Endothelial cell of umbilical vein (primary cell): ENCODE measurements at regions not wholly inside any gene's neighbourhood (a gene's known extent, or its start where the extent isn't known, plus 50 kb on each side); places are given as distances from the start of the nearest gene placed in this dataset.

Experiments used
- BruUV-seq: library from RNA; stranded (reverse); fragments of 400-500 nt; replicated peaks from 2 replicates; lab custom pipeline; 2021; lab: Mats Ljungman, UMichigan
- CTCF ChIA-PET: fragments of 300-600, 350-600 bp; sonication (Branson Sonifier 250); formaldehyde crosslinking; loops from one replicate; lab custom pipeline; 2021; ENCODE audit warnings: antibody characterized with exemption, inconsistent platforms; lab: Charles Lee
- POLR2A ChIA-PET: fragments of 300-600, 350-600 bp; sonication (Branson Sonifier 250); formaldehyde crosslinking; loops from one replicate; lab custom pipeline; 2021; ENCODE audit warnings: antibody characterized with exemption, inconsistent platforms; lab: Charles Lee
- DNase-seq: peaks from one replicate; pipeline ENCODE4 v3.0.0-alpha.2; 2011; ENCODE audit warnings: low read depth, low spot score
- FAIRE-seq: peaks from 2 replicates; lab custom pipeline; 2011; peaks lifted over from hg19 to GRCh38; lab: Jason Lieb, UNC
- H2AFZ ChIP-seq: 2 replicates; pipeline ENCODE4 v1.6.0; 2012; ENCODE audit warnings: low read depth, low read length, control low read depth, inconsistent platforms
- H3K27ac ChIP-seq: 2 replicates; pipeline ENCODE4 v1.5.1; 2011; ENCODE audit warnings: low read depth, mild to moderate bottlenecking, control low read depth, low read length, moderate library complexity; ENCODE audit not compliant: insufficient read depth
- H3K27me3 ChIP-seq, 2 experiments: 2 replicates each; pipeline versions ENCODE4 v1.6.0 to v1.6.1; 2011; ENCODE audit warnings: low read length in 2 of 2, mixed read lengths in 1 of 2; ENCODE audit not compliant: control insufficient read depth in 2 of 2, insufficient read depth in 2 of 2
- H3K36me3 ChIP-seq, 2 experiments: 2 replicates in 1 of 2; 3 replicates in 1 of 2; pipeline ENCODE4 v1.5.1; 2011; ENCODE audit warnings: low read length in 2 of 2, mild to moderate bottlenecking in 1 of 2, moderate library complexity in 1 of 2; ENCODE audit not compliant: control insufficient read depth in 2 of 2, insufficient read depth in 2 of 2; ENCODE audit errors: extremely low read depth in 1 of 2
- H3K4me1 ChIP-seq: 3 replicates; pipeline ENCODE4 v1.5.1; 2011; ENCODE audit warnings: mild to moderate bottlenecking, low read length; ENCODE audit not compliant: control insufficient read depth, insufficient read depth; ENCODE audit errors: extremely low read depth
- H3K4me2 ChIP-seq: 2 replicates; pipeline ENCODE4 v1.6.1; 2011; ENCODE audit warnings: low read length, control low read depth, mixed read lengths; ENCODE audit not compliant: insufficient read depth
- H3K4me3 ChIP-seq, 3 experiments: fragments of 200-600 bp in 1 of 3; sonication (generic), shearing (Covaris generic) in 1 of 3; replicated peaks in 1 of 3; 2 replicates each; pipeline ENCODE4 v1.5.1; 2011 to 2016; ENCODE audit warnings: control low read depth in 3 of 3, low read length in 3 of 3, mild to moderate bottlenecking in 2 of 3, inconsistent platforms in 1 of 3, low read depth in 1 of 3, moderate library complexity in 1 of 3; ENCODE audit not compliant: insufficient read depth in 1 of 3
- H3K79me2 ChIP-seq: 2 replicates; pipeline ENCODE4 v1.6.0; 2012; ENCODE audit warnings: low read length, inconsistent platforms; ENCODE audit not compliant: control insufficient read depth, insufficient read depth
- H3K9ac ChIP-seq: replicated peaks from 2 replicates; pipeline ENCODE3; 2011; ENCODE audit warnings: low read length, control low read depth; ENCODE audit not compliant: insufficient read depth; ENCODE audit errors: extremely low read depth
- H3K9me1 ChIP-seq: replicated peaks from 3 replicates; pipeline ENCODE4 v1.6.0; 2011; ENCODE audit warnings: mild to moderate bottlenecking, low read length; ENCODE audit not compliant: control insufficient read depth, insufficient read depth; ENCODE audit errors: extremely low read depth
- H3K9me3 ChIP-seq: replicated peaks from 2 replicates; pipeline ENCODE4 v1.5.1; 2012; ENCODE audit warnings: low read length, inconsistent platforms; ENCODE audit not compliant: control insufficient read depth, insufficient read depth
- H4K20me1 ChIP-seq: replicated peaks from 2 replicates; pipeline ENCODE3; 2011; ENCODE audit warnings: mild to moderate bottlenecking, low read length; ENCODE audit not compliant: control insufficient read depth, insufficient read depth; ENCODE audit errors: extremely low read depth
- EZH2 ChIP-seq: IDR thresholded peaks from 2 replicates; pipeline ENCODE4 v1.6.1; 2012; ENCODE audit warnings: borderline replicate concordance, low read depth, mild to moderate bottlenecking, moderate library complexity, low read length, inconsistent platforms; ENCODE audit not compliant: severe bottlenecking
- FOS ChIP-seq: IDR thresholded peaks from 2 replicates; pipeline ENCODE4 v1.6.1; 2011; ENCODE audit warnings: mild to moderate bottlenecking, low read length, moderate library complexity, borderline replicate concordance; ENCODE audit not compliant: insufficient read depth
- GATA2 ChIP-seq: IDR thresholded peaks from 2 replicates; pipeline ENCODE4 v1.7.0; 2011; ENCODE audit warnings: low read depth, mild to moderate bottlenecking, moderate library complexity, mixed read lengths, low read length; ENCODE audit not compliant: insufficient read length, insufficient read depth
- JUN ChIP-seq: IDR thresholded peaks from 2 replicates; pipeline ENCODE4 v1.6.1; 2011; ENCODE audit warnings: borderline replicate concordance, low read depth; ENCODE audit not compliant: insufficient read length, insufficient read depth
- MYC ChIP-seq: IDR thresholded peaks from one replicate; pipeline ENCODE4 v1.6.1; 2011; ENCODE audit warnings: mild to moderate bottlenecking, low read depth, low read length
- POLR2A ChIP-seq: IDR thresholded peaks from 2 replicates; pipeline ENCODE4 v1.6.1; 2012; ENCODE audit warnings: low read depth, mild to moderate bottlenecking, control low read depth, low read length
- POLR2AphosphoS5 ChIP-seq: IDR thresholded peaks from 2 replicates; pipeline ENCODE4 v1.6.1; 2012; ENCODE audit warnings: low read depth, mild to moderate bottlenecking, control low read depth, low read length, moderate library complexity; ENCODE audit not compliant: insufficient read depth
- dilution Hi-C: fragments of 300-500 bp; cut with MboI; formaldehyde crosslinking; loops from one replicate; pipeline ENCODE4 v1.15.0; 2019; ENCODE audit warnings: low sequenced_read_pairs; ENCODE audit not compliant: extremely low pct_ligation_motif_present
- intact Hi-C: fragments of 100-400 bp; cut with micrococcal nuclease; formaldehyde crosslinking; loops from one replicate; pipeline ENCODE4 v1.10.0; 2022
- TF ChIP-seq, protein P1 (sequence below), 2 donors: IDR thresholded peaks; 1 replicate in 1 of 2; 2 replicates in 1 of 2; pipeline ENCODE4 v1.5.1; 2011; ENCODE audit warnings: low read length in 2 of 2, mild to moderate bottlenecking in 2 of 2, moderate library complexity in 2 of 2, control low read depth in 1 of 2, inconsistent platforms in 1 of 2, low read depth in 1 of 2; ENCODE audit not compliant: insufficient read depth in 1 of 2; ENCODE audit errors: extremely low read depth in 1 of 2
- TF ChIP-seq, protein P2 (sequence below): IDR thresholded peaks from 2 replicates; pipeline ENCODE4 v1.6.1; 2011; ENCODE audit not compliant: insufficient read depth, insufficient read length

- dilution Hi-C loops = no loop called here
- Histone ChIP-seq H3K36me3 (no peaks in the 10 kb centered on the region), H3K9ac (no peak overlapping the region), H3K27ac (no peak overlapping the region), H3K27me3 (peaks cover 0 to 4% of the 10 kb centered on the region in 2 experiments), H3K4me3 (no peak overlapping the region), H3K4me2 (no peak overlapping the region), H4K20me1 (no peaks in the 10 kb centered on the region), H2AFZ (no peak overlapping the region), H3K9me1 (no peaks in the 10 kb centered on the region), H3K79me2 (no peaks in the 10 kb centered on the region), H3K4me1 (no peaks in the 10 kb centered on the region), H3K9me3 (no peaks in the 10 kb centered on the region)
- POLR2A ChIA-PET = no interaction called here
- BruUV-seq = no TSS peak
- no peak for FAIRE-seq
- TF ChIP-seq FOS (no peak), GATA2 (no peak), EZH2 (no peak), JUN (no peak), POLR2A (no peak), POLR2AphosphoS5 (no peak), MYC (no peak)
- TF ChIP-seq, protein P1, sequence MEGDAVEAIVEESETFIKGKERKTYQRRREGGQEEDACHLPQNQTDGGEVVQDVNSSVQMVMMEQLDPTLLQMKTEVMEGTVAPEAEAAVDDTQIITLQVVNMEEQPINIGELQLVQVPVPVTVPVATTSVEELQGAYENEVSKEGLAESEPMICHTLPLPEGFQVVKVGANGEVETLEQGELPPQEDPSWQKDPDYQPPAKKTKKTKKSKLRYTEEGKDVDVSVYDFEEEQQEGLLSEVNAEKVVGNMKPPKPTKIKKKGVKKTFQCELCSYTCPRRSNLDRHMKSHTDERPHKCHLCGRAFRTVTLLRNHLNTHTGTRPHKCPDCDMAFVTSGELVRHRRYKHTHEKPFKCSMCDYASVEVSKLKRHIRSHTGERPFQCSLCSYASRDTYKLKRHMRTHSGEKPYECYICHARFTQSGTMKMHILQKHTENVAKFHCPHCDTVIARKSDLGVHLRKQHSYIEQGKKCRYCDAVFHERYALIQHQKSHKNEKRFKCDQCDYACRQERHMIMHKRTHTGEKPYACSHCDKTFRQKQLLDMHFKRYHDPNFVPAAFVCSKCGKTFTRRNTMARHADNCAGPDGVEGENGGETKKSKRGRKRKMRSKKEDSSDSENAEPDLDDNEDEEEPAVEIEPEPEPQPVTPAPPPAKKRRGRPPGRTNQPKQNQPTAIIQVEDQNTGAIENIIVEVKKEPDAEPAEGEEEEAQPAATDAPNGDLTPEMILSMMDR (IDR thresholded peaks at IDR 0.05; ENCODE audit: extremely low read depth in 1 of 2, insufficient read depth in 1 of 2, low read depth in 1 of 2, low read length in 2 of 2) = no peak
- TF ChIP-seq, protein P2, sequence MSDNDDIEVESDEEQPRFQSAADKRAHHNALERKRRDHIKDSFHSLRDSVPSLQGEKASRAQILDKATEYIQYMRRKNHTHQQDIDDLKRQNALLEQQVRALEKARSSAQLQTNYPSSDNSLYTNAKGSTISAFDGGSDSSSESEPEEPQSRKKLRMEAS = no peak
- DNase-seq = no peak
- CTCF ChIA-PET = no interaction called here
- intact Hi-C loops = no loop called here
These were observed 197.2 kb downstream of the FOXL1 start for GRCh38 chr16:86775511-86775921.
